Stimulated activated CD4-positive, alpha-beta T cell treated with anti-CD3 and anti-CD28 coated beads, Interleukin-15, amount 100 ng/mL, for 1 hour (primary cell): ENCODE measurements at regions not wholly inside any gene's neighbourhood (a gene's known extent, or its start where the extent isn't known, plus 50 kb on each side); places are given as distances from the start of the nearest gene placed in this dataset.

Experiments used
- DNase-seq, 2 donors: peaks; one replicate each; pipeline ENCODE4 v3.0.0-alpha.2; 2020; ENCODE audit warnings: low read depth in 1 of 2, low spot score in 1 of 2

GRCh38 chr2:217481577-217481976 lies 521.2 kb downstream of the TNS1 start:
- no peak for DNase-seq

GRCh38 chr2:217479566-217479965 lies 523.2 kb downstream of the TNS1 start:
- DNase-seq: no peak

GRCh38 chr2:217478831-217479455 lies 523.9 kb downstream of the TNS1 start:
- DNase-seq: no peak

GRCh38 chr2:217477583-217477982 lies 525.2 kb downstream of the TNS1 start:
- DNase-seq: no peak

GRCh38 chr2:217475791-217476190 lies 527.0 kb downstream of the TNS1 start:
- DNase-seq: no peak

GRCh38 chr2:217475101-217475500 lies 527.7 kb downstream of the TNS1 start:
- no peak for DNase-seq

- DNase-seq: no peak
These were observed 531.5 kb downstream of the TNS1 start for GRCh38 chr2:217471319-217471718.

- no peak for DNase-seq
These were observed 533.5 kb downstream of the TNS1 start for GRCh38 chr2:217469203-217469810.

- no peak for DNase-seq
These were observed 534.6 kb downstream of the TNS1 start for GRCh38 chr2:217468042-217468830.

GRCh38 chr2:217467331-217467730 lies 535.5 kb downstream of the TNS1 start:
- DNase-seq: no peak

GRCh38 chr2:217466805-217467204 lies 536.0 kb downstream of the TNS1 start:
- no peak for DNase-seq

- no peak for DNase-seq
These were observed 536.7 kb downstream of the TNS1 start for GRCh38 chr2:217466104-217466503.

- no peak for DNase-seq
These were observed 537.7 kb downstream of the TNS1 start for GRCh38 chr2:217465100-217465499.

GRCh38 chr2:217463402-217464075 lies 539.3 kb downstream of the TNS1 start:
- DNase-seq: no peak

- no peak for DNase-seq
These were observed 540.7 kb downstream of the TNS1 start for GRCh38 chr2:217462121-217462520.

- DNase-seq: no peak
These were observed 541.1 kb downstream of the TNS1 start for GRCh38 chr2:217461674-217462073.

- DNase-seq: no peak
These were observed 543.0 kb downstream of the TNS1 start for GRCh38 chr2:217459680-217460405.

GRCh38 chr2:217459016-217459415 lies 543.8 kb downstream of the TNS1 start:
- DNase-seq: no peak

- no peak for DNase-seq
These were observed 546.8 kb downstream of the TNS1 start for GRCh38 chr2:217456016-217456415.

- no peak for DNase-seq
These were observed 549.9 kb downstream of the TNS1 start for GRCh38 chr2:217452928-217453327.

GRCh38 chr2:217451666-217452065 lies 551.1 kb downstream of the TNS1 start:
- no peak for DNase-seq
